Thyroid gland (tissue), 4 donors: ENCODE measurements at regions not wholly inside any gene's neighbourhood (a gene's known extent, or its start where the extent isn't known, plus 50 kb on each side); places are given as distances from the start of the nearest gene placed in this dataset.
"Not testable (repeated sequence)": the region's sequence is repeated elsewhere in the genome, so short reads cannot be mapped to it uniquely, and the experiment has no call there.

Source experiments
- DNase-seq, 2 donors: peaks; one replicate each; pipeline ENCODE4 v3.0.0-alpha.2; 2019
- H3K27ac ChIP-seq, 3 donors: fragments of 200-600 bp; sonication (generic); 1 replicate in 2 of 3; 2 replicates in 1 of 3; pipeline ENCODE4 v1.5.1; 2016 to 2019; ENCODE audit warnings: mild to moderate bottlenecking in 1 of 3, moderate library complexity in 1 of 3
- H3K27me3 ChIP-seq: fragments of 200-600 bp; sonication (generic); one replicate; pipeline ENCODE4 v1.5.1; 2019
- H3K36me3 ChIP-seq, 2 donors: fragments of 200-600 bp; sonication (generic); one replicate each; pipeline ENCODE4 v1.5.1; 2016 to 2019
- H3K4me1 ChIP-seq, 2 donors: fragments of 200-600 bp; sonication (generic); one replicate each; pipeline ENCODE4 v1.5.1; 2017 to 2019
- H3K4me3 ChIP-seq, 3 donors: fragments of 200-600 bp; sonication (generic); replicated peaks in 1 of 3; 1 replicate in 2 of 3; 2 replicates in 1 of 3; pipeline ENCODE4 v1.5.1; 2016; ENCODE audit warnings: mild to moderate bottlenecking in 1 of 3
- H3K9me3 ChIP-seq: fragments of 200-600 bp; sonication (generic); one replicate; pipeline ENCODE4 v1.5.1; 2017
- POLR2A ChIP-seq, 2 donors: fragments of 450-650 bp; IDR thresholded peaks; one replicate each; pipeline ENCODE4 v1.6.1; 2017; ENCODE audit warnings: antibody characterized with exemption in 2 of 2, mild to moderate bottlenecking in 2 of 2, moderate library complexity in 1 of 2
- WGBS, 2 donors: methylation state at CpG; one replicate each; pipeline ENCODE4 v1.1.5; 2017; 5-methylcytosine and 5-hydroxymethylcytosine counted together
- intact Hi-C: fragments of 100-400 bp; cut with DNase I; formaldehyde crosslinking; loops from one replicate; pipeline ENCODE4 v1.15.1; 2023
- TF ChIP-seq, protein P1 (sequence below), 6 experiments: fragments of 200-600 bp in 3 of 6; fragments of 450-650 bp in 3 of 6; sonication (generic) in 3 of 6; IDR thresholded peaks; one replicate each; pipeline ENCODE4 v1.5.1; 2016 to 2019; ENCODE audit warnings: antibody characterized with exemption in 6 of 6, mild to moderate bottlenecking in 2 of 6, inconsistent platforms in 1 of 6, moderate library complexity in 1 of 6

DNA sequence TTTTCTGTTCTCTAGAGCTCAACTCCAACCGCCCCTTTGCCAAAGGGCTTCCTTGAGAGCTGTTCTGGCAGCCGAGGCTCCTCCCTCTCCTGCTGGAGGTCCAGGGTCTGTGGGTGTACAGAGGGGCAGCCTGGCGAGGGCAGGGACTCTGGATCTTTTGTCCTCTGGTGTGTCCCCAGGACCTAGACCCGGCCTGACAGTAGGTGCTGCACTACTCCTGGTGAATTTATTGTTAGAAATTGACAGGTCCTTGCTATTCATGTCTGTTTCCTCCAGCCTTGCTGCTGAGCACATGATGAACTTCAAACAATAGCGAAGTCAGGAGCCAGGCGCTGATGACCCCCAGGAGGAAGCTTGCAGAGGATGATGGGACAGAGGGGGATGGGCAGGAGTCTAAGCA is 234.7 kb upstream of the SULF2 start:
- TF ChIP-seq, protein P1, sequence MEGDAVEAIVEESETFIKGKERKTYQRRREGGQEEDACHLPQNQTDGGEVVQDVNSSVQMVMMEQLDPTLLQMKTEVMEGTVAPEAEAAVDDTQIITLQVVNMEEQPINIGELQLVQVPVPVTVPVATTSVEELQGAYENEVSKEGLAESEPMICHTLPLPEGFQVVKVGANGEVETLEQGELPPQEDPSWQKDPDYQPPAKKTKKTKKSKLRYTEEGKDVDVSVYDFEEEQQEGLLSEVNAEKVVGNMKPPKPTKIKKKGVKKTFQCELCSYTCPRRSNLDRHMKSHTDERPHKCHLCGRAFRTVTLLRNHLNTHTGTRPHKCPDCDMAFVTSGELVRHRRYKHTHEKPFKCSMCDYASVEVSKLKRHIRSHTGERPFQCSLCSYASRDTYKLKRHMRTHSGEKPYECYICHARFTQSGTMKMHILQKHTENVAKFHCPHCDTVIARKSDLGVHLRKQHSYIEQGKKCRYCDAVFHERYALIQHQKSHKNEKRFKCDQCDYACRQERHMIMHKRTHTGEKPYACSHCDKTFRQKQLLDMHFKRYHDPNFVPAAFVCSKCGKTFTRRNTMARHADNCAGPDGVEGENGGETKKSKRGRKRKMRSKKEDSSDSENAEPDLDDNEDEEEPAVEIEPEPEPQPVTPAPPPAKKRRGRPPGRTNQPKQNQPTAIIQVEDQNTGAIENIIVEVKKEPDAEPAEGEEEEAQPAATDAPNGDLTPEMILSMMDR (IDR thresholded peaks at IDR 0.05): no peak
- no peak for TF ChIP-seq POLR2A (IDR thresholded peaks at IDR 0.05)
- Histone ChIP-seq H3K4me3 (no peak overlapping the region), H3K9me3 (no peaks in the 10 kb centered on the region), H3K27me3 (no peaks in the 10 kb centered on the region), H3K4me1 (no peaks in the 10 kb centered on the region), H3K36me3 (no peaks in the 10 kb centered on the region), H3K27ac (no peak overlapping the region)
- WGBS, 2 donors: 69 to 76% methylated on average over 5 to 6 of the region's 6 CpGs
- intact Hi-C loops: no loop called here
- no peak for DNase-seq

DNA sequence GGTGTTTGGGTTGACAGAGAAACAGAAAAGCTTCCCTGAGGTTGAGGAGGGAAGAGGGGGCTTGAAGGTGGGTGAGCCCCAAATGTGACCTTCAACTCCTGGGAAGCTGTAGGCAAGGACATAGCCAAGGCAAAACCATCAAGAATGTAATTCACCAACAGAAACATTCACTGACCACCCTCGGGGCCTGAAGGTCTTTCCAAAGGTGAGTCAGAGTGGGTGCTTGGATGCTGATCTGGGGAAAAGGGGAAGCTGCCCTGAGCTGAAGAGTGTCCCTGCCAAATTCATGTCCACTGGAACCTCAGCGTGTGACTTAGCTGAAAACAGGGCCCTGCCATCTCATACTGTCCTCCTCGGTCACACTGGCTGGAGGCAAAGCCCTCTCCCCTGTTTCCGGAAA is 234.2 kb upstream of the SULF2 start:
- TF ChIP-seq POLR2A (IDR thresholded peaks at IDR 0.05): no peak
- TF ChIP-seq, protein P1 (IDR thresholded peaks at IDR 0.05): no peak
- Histone ChIP-seq H3K4me3 (no peak overlapping the region), H3K36me3 (no peaks in the 10 kb centered on the region), H3K27ac (no peak overlapping the region), H3K9me3 (no peaks in the 10 kb centered on the region), H3K27me3 (no peaks in the 10 kb centered on the region), H3K4me1 (no peaks in the 10 kb centered on the region)
- DNase-seq: no peak
- intact Hi-C loops: no loop called here
- WGBS, 2 donors: 75 to 81% methylated on average over 4 of the region's 4 CpGs

DNA sequence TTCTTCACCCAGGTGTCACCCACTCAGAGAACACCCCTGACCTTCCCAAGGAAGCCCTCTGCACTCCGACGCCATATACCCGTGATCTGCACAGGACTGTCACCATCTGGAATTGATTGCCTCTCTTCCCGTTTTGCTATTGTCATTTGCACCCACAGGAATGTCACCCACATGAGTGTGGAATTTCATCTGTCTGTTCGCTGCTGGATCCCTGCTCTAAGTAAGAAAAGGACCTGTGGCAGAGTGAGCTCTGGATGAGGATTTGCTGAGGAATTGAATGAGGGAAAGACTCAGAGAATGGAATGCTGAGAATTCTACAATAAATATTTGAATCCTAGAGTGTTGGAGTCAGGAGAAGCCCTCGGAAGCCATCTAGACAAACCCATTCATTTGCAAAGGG is 233.6 kb upstream of the SULF2 start:
- H3K4me1 ChIP-seq, H3K36me3 ChIP-seq, H3K27ac ChIP-seq, H3K9me3 ChIP-seq, DNase-seq, H3K27me3 ChIP-seq, intact Hi-C loops, H3K4me3 ChIP-seq: not testable (repeated sequence)
- 79 to 80% methylated on average over 6 of the region's 6 CpGs for whole genome bisulfite sequencing, 2 donors

DNA sequence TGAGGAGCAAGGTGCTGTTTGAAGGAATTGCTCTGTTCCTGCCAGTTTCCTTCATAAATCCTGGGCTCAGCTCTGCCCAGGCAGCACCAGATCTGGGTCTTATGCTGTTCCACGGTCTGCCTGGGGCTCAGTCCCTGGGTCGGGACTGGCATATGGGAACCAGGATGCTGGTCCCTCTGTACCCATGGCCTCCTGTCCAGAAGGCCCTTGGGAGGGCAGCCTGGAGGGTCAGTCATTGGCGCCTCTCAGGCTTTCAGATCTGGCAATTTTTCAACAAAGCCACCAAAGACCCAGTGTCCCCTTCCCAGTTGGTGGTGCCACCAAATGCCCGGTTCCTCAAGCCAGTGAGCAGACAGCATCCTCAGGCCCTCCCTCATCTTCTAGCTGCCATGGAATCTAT is 232.7 kb upstream of the SULF2 start:
- Histone ChIP-seq H3K27me3 (no peaks in the 10 kb centered on the region), H3K9me3 (no peaks in the 10 kb centered on the region), H3K36me3 (no peaks in the 10 kb centered on the region), H3K4me3 (no peak overlapping the region), H3K4me1 (no peaks in the 10 kb centered on the region), H3K27ac (no peak overlapping the region)
- DNase-seq: no peak
- intact Hi-C loops: no loop called here
- WGBS, 2 donors: 71% methylated on average over 3 to 4 of the region's 4 CpGs
- TF ChIP-seq POLR2A (IDR thresholded peaks at IDR 0.05): no peak
- TF ChIP-seq, protein P1 (IDR thresholded peaks at IDR 0.05): no peak

DNA sequence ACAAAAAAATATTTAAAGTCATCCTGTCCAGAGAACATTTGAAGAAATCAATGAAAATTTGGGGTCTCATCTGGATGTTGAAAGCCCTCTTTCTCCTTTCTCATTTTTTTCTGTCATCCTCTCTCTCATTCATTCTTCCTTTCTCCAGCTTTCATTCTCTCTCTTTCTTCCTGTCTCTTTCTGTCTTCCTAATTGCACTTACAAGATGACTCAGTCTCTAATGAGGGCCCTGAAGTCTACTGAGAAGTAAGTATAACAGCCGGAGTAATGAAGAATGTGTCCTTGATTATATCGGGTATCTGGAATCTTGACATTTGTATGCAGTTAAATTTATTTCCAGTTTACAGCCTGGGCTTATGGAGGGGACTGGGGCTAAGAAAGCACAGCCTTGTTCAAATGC is 232.2 kb upstream of the SULF2 start:
- Histone ChIP-seq H3K27ac (no peak overlapping the region), H3K36me3 (no peaks in the 10 kb centered on the region), H3K27me3 (no peaks in the 10 kb centered on the region), H3K4me3 (no peak overlapping the region), H3K9me3 (no peaks in the 10 kb centered on the region), H3K4me1 (no peaks in the 10 kb centered on the region)
- 75 to 76% methylated on average over 2 of the region's 2 CpGs for WGBS, 2 donors
- intact Hi-C loops: no loop called here
- TF ChIP-seq, protein P1 (IDR thresholded peaks at IDR 0.05): no peak
- TF ChIP-seq POLR2A (IDR thresholded peaks at IDR 0.05): no peak
- no peak for DNase-seq
